Hypothalamus (tissue), 51 donors: ENCODE measurements at regions not wholly inside any gene's neighbourhood (a gene's known extent, or its start where the extent isn't known, plus 50 kb on each side); places are given as distances from the start of the nearest gene placed in this dataset.
"Not testable (repeated sequence)": the region's sequence is repeated elsewhere in the genome, so short reads cannot be mapped to it uniquely, and the experiment has no call there.

Source experiments
- DNase-seq, 51 donors: peaks; one replicate each; lab custom pipeline; 2025; lab: John Stamatoyannopoulos, UW

DNA sequence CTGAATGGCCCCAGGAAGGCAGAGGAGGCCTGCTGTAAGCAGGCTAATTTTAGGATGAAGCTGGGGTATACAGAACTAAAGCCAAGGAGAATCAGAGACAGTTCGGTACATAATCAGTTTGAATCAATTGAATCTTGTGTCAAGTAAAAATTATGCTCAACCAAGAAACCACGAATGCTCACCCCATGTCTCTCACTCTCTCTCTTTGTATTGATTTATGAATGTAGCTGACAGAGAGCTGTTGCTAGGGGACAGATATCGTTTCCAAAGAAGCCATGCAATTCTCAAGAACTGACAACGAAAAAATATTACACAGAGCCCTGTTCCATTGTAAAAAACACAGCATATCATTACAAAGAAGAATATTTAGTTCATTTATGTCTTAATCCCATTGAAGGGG, 151.1 kb upstream of the PKP2 start:
- no peak for DNase-seq

DNA sequence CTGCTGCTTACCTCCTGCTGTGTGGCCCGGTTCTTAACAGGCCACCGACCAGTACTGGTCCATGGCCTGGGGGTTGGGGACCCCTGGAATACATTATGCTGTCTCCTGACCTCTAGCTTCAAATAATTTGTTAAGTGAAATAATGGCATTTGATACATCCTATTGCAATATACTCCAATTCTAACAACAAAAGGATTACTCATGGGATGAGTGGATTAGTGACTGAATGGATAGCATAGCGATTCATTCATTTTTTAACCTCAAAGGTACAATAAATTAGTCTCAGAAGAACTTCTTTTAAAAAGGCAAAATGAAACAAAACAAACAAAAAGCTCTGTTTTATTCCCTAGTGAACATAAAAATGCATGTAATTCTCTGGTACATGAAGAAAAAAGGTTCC, 147.9 kb upstream of the PKP2 start:
- DNase-seq, result no peak

DNA sequence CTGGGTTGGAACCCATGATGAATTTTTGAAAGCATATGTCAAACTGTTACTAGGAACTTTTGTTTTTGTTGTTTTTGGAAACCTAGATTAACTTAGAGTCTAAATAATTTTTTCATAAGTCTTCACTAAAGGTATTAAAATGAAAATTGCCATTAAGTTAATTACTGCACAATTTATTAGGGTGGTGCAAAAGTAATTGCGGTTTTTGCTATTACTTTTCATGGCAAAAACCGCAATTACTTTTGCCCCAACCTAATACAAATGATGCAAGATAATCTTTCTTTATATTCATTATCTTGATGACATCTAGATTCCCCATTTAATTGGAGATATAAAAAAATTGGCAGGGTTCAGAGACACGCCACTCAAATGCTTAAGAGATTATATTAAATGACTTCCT, 145.0 kb upstream of the PKP2 start:
- DNase-seq, result no peak

DNA sequence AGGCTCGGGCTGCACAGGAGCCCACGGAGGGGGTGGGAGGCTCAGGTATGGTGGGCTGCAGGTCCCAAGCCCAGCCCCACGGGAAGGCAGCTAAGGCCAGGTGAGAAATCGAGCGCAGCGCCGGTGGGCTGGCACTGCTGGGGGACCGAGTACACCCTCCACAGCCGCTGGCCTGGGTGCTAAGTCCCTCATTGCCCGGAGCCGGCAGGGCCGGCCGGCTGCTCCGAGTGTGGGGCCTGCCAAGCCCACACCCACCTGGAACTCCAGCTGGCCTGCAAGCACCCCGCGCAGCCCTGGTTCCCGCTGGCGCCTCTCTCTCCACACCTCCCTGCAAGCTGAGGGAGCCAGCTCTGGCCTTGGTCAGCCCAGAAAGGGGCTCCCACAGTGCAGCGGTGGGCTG, 137.4 kb upstream of the PKP2 start:
- not testable (repeated sequence) for DNase-seq

DNA sequence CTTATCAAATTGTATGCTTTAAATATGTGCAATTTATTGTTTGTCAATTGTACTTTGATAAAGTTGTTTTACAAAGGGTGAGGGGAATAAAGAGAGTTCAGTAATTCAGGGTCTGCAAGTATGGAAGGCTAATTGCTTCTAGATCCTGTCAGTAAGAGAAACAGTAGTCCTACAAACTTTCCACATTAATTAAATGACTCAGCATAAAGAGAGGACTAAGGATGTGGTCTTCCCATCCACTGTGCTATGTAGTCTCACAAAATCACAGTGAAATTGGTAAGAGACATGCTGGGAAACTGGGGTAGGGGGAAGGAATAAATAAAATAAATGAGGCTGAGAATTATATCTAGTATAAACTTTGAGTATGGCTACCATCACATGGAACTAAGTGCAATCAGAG, 130.2 kb upstream of the PKP2 start:
- no peak for DNase-seq

DNA sequence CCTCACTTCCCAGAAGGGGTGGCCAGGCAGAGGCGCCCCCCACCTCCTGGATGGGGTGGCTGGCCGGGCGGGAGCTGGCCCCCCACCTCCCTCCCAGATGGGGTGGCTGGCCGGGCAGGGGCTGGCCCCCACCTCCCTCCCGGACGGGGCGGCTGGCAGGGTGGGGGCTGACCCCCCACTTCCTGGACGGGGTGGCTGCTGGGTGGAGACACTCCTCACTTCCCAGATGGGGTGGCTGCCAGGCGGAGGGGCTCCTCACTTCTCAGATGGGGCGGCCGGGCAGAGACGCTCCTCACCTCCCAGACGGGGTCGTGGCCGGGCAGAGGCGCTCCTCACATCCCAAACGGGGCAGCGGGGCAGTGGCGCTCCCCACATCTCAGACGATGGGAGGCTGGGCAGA, 126.1 kb upstream of the PKP2 start:
- not testable (repeated sequence) for DNase-seq

DNA sequence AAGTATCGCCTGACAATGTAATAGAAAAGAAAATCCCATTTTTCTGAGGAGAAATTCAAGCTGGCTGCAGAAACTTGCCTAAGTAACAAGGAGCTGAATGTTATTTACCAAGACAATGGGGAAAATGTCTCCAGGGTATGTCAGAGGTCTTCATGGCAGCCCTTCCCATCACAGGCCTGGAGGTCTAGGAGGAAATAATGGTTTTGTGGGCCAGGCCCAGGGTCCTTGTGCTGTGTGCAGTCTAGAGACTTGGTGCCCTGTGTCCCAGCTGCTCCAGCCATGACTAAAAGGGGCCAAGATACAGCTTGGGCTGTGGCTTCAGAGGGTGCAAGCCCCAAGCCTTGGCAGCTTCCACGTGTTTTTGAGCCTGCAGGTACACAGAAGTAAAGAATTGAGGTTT, 120.5 kb upstream of the PKP2 start:
- DNase-seq, result not testable (repeated sequence)

DNA sequence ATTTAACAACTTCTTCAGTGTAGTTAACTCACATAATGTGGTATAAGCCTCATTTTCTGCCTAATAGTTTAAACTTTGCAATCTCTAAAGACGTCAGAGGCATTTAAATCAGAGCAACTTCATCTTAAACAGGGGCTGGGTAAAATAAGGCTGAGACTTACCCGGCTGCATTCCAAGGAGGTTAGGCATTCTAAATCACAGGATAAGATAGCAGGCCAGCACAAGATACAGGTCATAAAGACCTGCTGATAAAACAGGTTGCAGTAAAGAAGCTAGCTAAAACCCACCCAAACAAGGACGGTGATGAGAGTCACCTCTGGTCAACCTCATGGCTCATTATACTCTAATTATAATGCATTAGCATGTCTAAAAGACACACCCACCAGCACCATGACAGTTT, 115.6 kb upstream of the PKP2 start:
- no peak for DNase-seq

DNA sequence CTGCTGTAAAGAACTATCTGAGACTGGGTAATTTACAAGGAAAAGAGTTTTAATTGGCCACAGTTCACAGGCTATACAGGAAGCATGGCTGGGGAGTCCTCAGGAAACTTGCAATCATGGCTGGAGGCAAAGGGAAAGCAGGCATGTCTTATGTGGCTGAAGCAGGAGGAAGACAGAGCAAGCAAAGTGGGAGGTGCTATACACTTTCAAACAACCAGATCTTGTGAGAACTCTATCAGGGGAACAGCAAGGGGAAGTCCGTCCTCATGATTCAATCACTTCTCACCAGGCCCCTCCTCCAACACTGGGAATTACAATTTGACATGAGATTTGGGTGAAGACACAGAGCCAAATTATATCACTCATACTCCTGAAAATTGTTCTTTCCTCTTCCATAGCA, 109.5 kb upstream of the PKP2 start:
- no peak for DNase-seq

DNA sequence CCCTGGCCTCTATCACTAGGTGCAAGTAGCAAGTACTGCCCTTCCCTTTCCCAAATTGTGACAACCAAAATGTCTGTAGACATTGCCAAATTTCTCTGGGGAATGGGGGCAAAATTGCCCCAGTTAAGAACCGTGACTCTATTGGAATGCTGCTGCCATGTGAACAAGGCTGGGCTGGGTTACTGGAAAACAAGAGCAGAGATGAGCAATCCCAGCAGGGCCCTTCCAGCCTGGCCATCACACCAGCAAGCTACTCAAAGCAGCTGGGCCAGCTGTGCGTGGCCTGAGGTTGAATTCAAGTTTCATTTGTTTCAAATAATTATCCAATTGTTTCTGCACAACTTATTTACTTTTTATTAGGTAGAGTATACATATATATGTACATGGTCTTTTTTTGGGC, 103.4 kb upstream of the PKP2 start:
- DNase-seq, result no peak

DNA sequence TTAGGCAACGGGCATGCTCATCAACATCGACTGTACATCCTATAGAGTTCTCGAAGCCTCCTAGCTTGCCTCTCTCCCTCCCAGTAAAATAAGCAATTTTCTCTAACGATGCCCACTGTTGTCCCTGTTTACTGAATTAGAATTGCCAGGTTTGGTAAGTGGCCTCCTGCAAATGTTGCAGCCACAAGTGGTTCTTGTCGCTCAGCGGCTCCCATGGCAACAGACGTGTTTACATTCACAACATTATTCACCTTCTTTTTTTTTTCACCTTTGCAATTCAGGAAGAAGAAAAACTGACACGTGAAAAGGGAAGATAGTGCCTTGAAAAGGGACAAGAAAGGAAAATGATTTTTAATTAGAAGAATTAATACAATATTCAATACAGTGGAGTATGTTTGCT, 100.9 kb upstream of the PKP2 start:
- DNase-seq, result peak in 4 of 51 donors; percentile 1 to 9 (median 4)

DNA sequence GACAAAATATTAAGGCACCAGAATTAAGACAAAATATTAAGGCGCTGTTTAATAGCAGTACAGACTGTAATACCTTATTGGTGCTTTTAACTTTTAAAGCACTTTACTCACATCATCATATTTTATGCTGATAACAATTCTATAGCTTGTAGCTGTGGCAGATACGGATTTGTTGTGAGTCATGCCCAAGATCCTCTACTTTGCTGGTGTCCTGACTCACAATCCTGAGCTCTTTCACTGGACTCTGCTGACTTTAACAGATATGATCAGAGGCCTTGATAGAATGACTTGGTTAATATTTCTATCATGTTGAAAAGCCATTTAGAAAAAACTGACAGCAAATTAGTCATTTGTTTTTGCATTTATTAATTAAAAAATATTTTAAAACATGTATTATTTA, 99.0 kb upstream of the PKP2 start:
- no peak for DNase-seq

DNA sequence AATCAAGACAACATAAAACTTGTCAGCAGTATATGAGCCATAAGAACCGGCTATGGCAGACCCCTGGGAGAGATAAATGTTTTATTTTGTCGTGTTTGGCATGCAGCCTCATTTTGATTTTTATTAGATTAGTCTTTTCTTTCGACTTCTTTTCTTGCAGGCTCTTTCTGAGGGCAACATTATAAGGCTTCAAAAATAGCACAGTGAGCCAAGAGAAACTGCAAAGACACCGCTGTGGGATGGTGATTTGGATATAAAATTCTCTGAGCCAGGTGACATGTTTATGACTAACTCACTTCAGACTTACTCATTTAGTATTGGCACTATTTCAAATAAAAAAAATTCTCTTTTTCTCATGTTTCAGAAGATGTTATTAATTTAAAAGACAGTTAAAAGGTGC, 96.8 kb upstream of the PKP2 start:
- no peak for DNase-seq

DNA sequence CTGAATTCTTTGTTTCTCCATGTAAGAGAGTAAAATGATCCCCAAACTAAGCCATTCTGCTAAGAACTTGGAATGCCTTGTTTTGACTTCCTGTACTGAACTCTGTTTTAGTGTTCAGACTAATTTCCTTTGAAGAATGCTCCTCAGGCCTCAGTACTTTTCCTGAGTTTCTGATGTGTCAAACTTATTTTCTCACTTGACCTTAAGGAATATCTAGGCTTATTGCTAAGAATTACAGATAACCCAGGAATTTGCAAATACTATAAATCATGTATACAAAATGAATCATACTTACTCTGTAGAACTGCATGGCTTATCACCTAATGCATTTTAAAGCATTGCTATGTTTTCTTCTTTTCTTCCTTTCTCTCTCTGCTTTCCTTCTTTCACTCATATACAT, 93.1 kb upstream of the PKP2 start:
- no peak for DNase-seq

DNA sequence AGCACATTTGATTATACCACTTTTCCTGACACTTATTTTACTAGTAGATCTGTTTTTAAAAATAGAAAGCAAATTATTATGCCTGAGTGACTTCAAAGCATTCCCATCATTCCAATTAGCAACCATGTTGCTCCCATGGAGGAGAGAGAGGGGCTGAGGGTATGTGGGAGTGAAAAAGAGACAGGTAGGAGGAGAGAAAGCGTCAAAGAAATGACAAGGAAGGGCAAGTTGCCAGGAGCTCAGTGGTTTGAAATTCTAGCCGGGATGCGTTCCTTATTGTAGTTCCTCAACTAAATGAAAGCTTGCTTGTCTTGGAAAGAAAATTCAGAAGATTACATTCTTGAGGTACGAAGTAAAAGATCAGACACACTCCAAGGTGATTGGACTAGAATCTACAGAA, 92.4 kb upstream of the PKP2 start:
- DNase-seq, result peak in 2 of 51 donors; percentile 8

DNA sequence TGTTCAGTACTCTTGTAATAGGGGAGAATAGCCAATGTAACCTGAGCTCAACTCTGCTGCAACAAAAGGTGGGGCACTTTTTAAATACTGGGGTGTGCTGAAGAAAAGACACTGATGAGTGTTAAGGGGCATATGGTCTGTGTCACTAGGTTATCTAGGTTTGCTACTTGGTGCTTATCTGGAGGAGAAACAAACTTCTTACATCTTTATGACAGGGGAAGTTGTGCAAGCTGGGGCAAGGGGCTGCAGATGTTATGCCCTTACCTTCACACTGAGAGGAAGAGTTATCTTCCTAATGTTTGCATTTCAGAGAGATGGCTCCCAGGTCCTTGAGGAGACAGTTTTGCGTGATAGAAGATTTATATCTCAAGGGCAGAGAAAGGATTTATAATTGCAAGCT, 90.9 kb upstream of the PKP2 start:
- no peak for DNase-seq

DNA sequence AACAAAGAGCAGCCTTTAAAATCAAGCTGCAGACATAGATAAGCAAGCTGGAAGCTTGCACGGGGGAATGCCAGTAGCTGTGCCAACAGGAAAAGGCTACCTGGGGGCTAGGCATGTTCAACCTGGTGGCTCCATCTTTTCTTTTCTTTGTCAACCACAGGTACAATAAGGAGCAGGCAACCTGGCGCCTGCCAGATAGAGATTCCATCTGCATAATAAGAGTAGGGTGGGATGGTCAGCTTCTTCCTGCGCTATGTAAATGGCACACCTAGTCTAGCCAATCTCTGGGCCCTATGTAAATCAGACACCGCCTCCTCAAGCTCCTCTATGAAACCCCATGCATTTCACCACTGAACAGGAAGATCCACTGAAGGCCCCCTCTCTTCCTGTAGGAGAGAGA, 87.4 kb upstream of the PKP2 start:
- DNase-seq, result no peak

DNA sequence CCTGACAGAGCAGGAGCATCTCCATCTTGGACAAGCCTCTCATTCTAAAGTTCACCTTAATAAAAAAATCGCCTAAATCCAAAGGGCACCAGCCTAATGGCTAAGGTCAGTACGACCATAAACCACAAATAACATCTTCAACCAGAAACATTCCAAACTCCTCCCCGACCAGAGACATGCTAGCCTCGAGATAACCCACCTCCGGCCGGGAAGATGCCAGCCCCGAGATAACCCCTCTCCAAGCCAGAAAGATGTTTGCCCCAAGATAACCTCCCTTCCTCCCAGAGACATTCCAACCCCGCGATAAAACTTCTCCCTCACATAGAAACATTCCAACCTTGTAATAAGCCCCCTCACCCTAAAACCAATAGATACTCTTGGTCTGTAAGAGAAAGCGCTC, 86.8 kb upstream of the PKP2 start:
- DNase-seq, result no peak

DNA sequence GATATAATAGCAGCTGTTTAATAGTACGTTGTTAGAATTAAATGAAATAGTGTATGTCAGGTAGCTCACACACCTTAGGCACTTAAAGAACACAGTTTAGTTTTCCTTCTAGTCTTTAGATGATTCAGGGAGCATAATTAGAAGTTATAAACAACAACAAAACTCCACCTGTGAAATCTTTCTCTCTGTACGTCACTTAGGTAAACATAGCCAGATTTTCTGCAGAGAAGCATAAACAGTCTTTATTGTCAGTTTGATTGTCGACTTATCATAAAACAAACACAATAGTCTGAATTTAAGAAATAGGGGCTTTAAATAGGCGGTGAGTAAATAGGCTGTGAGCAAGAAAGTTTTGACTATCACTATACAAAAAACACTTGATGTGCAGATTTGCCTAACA, 84.6 kb upstream of the PKP2 start:
- DNase-seq, result no peak

DNA sequence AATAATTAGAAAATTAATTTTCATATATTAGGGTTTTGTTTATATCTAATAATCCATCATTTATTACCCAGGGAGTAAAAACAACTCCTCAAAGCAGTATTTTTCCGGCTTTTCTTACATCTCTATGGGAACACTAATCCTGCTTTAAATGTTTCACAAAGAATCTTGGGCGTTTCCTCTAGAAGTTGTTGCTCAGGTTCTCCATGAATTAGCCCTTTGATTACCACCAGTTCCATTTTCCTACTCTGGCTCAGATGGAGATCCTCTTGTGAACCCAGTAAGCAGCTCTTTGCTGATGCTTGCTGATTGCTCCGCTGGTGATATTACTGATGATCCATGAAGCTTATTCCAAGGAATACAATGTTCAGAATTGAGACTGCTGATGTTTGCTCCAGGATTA, 78.5 kb upstream of the PKP2 start:
- no peak for DNase-seq

DNA sequence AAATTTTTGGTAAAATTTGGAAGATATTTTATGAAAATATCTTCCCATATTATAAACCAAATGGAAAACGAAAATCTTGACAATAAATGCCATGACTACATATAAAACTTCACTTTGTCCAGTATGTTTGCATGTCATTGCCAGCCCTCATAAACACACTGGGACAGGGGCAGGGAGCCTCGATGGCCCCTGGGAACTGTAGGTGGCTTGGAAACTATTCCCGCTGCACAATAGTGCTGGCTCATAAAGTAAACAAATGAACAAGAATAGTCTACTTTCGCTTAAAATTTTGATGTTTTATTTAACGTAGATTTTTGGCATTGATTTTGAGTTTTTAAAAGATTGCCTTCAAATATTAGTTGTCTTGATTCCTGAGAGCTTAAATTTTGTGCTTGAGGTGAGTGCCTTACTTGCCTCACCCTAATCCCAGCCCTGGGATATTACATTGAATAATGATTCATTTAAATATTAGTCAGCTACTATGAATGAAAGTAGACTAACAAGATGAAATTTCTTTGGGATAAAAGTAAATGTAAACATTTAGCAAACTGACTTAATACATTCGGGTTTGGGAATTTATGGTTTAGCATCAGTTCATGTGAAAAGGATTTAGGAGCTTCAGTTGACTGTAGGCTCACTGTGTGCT, 74.0 kb upstream of the PKP2 start:
- DNase-seq, result no peak

DNA sequence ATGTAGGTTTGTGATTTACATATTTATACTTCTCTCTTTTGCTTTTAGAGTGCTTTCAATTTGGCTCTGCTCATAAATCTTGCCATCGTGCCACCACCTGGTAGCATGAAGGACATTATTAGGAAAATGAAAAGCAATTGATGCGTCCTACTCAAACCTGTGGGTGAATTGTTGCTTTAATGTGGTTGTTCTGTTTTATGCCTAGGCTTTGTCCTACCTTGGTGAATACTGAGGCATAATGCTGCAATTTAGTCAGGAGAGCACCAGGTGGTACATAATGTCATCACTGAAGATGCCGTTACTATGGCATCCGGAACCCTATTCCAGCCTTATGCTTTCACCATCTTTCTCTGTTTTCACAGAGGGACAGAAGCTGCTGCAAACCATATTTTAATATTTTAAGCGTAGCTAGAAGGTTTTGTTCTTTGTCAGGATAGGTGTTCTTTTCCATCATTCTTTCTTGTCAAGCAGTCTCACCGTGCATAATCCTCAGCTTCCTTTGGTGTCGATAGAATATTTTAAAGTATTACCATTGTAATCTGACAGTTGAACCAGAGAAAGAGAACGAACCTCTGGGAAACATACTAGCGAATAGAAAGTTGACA, 68.5 kb upstream of the PKP2 start:
- peak in 4 of 51 donors; percentile 2 to 54 (median 6) for DNase-seq

DNA sequence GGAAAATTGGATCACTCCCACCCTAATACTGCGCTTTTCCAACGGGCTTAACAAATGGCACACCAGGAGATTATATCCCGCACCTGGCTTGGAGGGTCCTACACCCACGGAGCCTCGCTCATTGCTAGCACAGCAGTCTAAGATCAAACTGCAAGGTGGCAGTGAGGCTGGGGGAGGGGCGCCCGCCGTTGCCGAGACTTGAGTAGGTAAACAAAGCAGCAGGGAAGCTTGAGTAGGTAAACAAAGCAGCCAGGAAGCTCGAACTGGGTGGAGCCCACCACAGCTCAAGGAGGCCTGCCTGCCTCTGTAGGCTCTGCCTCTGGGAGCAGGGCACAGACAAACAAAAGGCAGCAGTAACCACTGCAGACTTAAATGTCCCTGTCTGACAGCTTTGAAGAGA, 59.8 kb upstream of the PKP2 start:
- DNase-seq, result not testable (repeated sequence)
